PFSK-1 (cell line): ENCODE measurements at regions not wholly inside any gene's neighbourhood (a gene's known extent, or its start where the extent isn't known, plus 50 kb on each side); places are given as distances from the start of the nearest gene placed in this dataset.

Experiments
- FOXP2 ChIP-seq: optimal IDR thresholded peaks from 2 replicates; pipeline ENCODE3; 2011; ENCODE audit warnings: borderline replicate concordance, control low read depth, inconsistent platforms; ENCODE audit not compliant: insufficient read depth; ENCODE audit errors: extremely low read length, extremely low read depth
- POLR2AphosphoS5 ChIP-seq: IDR thresholded peaks from 2 replicates; pipeline ENCODE4 v1.6.1; 2012; ENCODE audit warnings: low read depth, mild to moderate bottlenecking, control low read depth, low read length, moderate library complexity
- REST ChIP-seq, 2 experiments: IDR thresholded peaks; 2 replicates each; pipeline versions ENCODE4 v1.6.1 to v1.8.0; 2011 to 2012; ENCODE audit warnings: low read depth in 2 of 2, low read length in 2 of 2, control low read depth in 1 of 2, inconsistent platforms in 1 of 2, mild to moderate bottlenecking in 1 of 2, moderate library complexity in 1 of 2; ENCODE audit not compliant: insufficient read depth in 1 of 2
- SIN3A ChIP-seq: IDR thresholded peaks from 2 replicates; pipeline ENCODE4 v1.6.1; 2012; ENCODE audit warnings: mild to moderate bottlenecking, low read length, moderate library complexity, borderline replicate concordance; ENCODE audit not compliant: insufficient read depth
- TAF1 ChIP-seq: IDR thresholded peaks from 2 replicates; pipeline ENCODE4 v1.6.1; 2012; ENCODE audit warnings: low read length, control low read depth, borderline replicate concordance; ENCODE audit not compliant: insufficient read depth

DNA sequence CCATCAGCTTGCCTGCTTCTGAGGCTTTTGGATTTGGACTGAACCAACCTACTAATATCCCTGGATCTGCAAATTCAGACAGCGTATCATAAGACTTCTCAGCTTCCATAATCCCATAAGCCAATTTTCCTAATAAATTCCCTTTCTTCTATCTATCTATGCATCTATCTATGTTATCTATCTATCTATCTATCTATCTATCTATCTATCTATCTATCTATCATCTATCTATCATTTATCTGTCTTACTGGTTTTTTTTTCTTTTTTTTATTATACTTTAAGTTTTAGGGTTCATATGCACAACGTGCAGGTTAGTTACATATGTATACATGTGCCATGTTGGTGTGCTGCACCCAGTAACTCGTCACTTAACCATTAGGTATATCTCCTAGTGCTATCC, 2045.4 kb upstream of the CDH6 start:
- no peak for TF ChIP-seq TAF1
- no peak for TF ChIP-seq REST (IDR thresholded peaks at IDR 0.05; ENCODE audit: insufficient read depth in 1 of 2, low read depth in 2 of 2, low read length in 2 of 2)

- TF ChIP-seq FOXP2 (no peak), TAF1 (no peak), POLR2AphosphoS5 (no peak), SIN3A (no peak)
Observed at GRCh38 chr5:29143266-29143665, 2050.2 kb upstream of the CDH6 start.

GRCh38 chr5:29134418-29134817, 2059.1 kb upstream of the CDH6 start:
- TF ChIP-seq TAF1: no peak
- TF ChIP-seq FOXP2: no peak
- no peak for TF ChIP-seq REST (IDR thresholded peaks at IDR 0.05; ENCODE audit: insufficient read depth in 1 of 2, low read depth in 2 of 2, low read length in 2 of 2)

- TF ChIP-seq TAF1 (no peak), POLR2AphosphoS5 (no peak), REST (IDR thresholded peaks at IDR 0.05; ENCODE audit: insufficient read depth in 1 of 2, low read depth in 2 of 2, low read length in 2 of 2) (no peak), FOXP2 (no peak), SIN3A (no peak)
Observed at GRCh38 chr5:29131285-29131684, 2062.2 kb upstream of the CDH6 start.

DNA sequence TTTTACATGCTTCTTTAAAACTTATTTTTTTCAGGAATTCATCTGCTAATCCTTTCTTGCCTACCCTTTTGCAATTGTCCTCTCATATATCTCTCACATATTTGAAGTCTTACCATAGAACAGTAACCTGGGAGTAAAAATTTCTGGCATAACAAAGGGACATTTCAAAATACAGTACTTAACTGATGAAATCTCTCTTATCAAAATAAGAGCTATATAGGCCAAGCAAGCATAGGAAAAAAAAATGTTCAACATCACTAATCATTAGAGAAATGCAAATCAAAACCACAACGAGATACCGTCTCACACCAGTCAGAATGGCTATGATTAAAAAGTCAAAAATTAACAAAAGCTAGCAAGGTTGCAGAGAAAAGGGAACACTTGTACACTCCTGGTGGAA, 2062.7 kb upstream of the CDH6 start:
- no peak for TF ChIP-seq REST (IDR thresholded peaks at IDR 0.05; ENCODE audit: insufficient read depth in 1 of 2, low read depth in 2 of 2, low read length in 2 of 2)
- no peak for TF ChIP-seq SIN3A
- no peak for TF ChIP-seq FOXP2
- no peak for TF ChIP-seq POLR2AphosphoS5
- no peak for TF ChIP-seq TAF1

- TF ChIP-seq POLR2AphosphoS5 (no peak), FOXP2 (no peak), TAF1 (no peak), SIN3A (no peak), REST (IDR thresholded peaks at IDR 0.05; ENCODE audit: insufficient read depth in 1 of 2, low read depth in 2 of 2, low read length in 2 of 2) (no peak)
Observed at GRCh38 chr5:29122306-29122705, 2071.2 kb upstream of the CDH6 start.
